Neural progenitor cell (in vitro differentiated cells): ENCODE measurements at regions not wholly inside any gene's neighbourhood (a gene's known extent, or its start where the extent isn't known, plus 50 kb on each side); places are given as distances from the start of the nearest gene placed in this dataset.

Source experiments
- EZH2 ChIP-seq: fragments of 200-600 bp; sonication (generic); IDR thresholded peaks from 2 replicates; pipeline ENCODE4 v1.6.1; 2017; ENCODE audit warnings: antibody characterized with exemption, mild to moderate bottlenecking, moderate library complexity
- EZH2phosphoT487 ChIP-seq: fragments of 200-600 bp; sonication (generic); IDR thresholded peaks from 2 replicates; pipeline ENCODE4 v1.6.1; 2017; ENCODE audit warnings: antibody characterized with exemption
- TF ChIP-seq, protein P1 (sequence below): fragments of 200-600 bp; sonication (generic); IDR thresholded peaks from 2 replicates; pipeline ENCODE4 v1.5.1; 2017; ENCODE audit warnings: antibody characterized with exemption, mild to moderate bottlenecking

DNA sequence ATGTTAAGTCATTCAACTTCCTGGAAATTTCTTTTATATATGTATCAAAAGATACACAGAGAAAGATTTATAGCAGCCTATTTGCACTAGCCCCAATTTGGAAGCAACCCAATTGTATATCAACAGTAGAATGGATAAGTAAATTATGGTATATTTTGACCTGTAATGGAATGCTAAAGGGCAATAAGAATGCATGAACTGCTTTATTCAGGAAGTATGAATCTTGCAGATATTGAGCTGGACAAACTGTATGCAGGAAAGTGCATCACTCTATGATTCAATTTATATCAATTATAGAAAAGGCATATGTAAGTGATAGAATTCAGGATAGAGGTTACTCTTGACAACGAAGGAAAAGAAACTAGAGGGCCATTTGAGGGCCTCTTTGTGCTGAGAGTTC lies 913.1 kb upstream of the FBXO33 start:
- TF ChIP-seq EZH2 (no peak), EZH2phosphoT487 (no peak)
- TF ChIP-seq, protein P1, sequence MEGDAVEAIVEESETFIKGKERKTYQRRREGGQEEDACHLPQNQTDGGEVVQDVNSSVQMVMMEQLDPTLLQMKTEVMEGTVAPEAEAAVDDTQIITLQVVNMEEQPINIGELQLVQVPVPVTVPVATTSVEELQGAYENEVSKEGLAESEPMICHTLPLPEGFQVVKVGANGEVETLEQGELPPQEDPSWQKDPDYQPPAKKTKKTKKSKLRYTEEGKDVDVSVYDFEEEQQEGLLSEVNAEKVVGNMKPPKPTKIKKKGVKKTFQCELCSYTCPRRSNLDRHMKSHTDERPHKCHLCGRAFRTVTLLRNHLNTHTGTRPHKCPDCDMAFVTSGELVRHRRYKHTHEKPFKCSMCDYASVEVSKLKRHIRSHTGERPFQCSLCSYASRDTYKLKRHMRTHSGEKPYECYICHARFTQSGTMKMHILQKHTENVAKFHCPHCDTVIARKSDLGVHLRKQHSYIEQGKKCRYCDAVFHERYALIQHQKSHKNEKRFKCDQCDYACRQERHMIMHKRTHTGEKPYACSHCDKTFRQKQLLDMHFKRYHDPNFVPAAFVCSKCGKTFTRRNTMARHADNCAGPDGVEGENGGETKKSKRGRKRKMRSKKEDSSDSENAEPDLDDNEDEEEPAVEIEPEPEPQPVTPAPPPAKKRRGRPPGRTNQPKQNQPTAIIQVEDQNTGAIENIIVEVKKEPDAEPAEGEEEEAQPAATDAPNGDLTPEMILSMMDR = no peak
